GM19438 (cell line): ENCODE measurements at regions not wholly inside any gene's neighbourhood (a gene's known extent, or its start where the extent isn't known, plus 50 kb on each side); places are given as distances from the start of the nearest gene placed in this dataset.

Experiments used
- ATAC-seq: cut with Tn5 transposase; IDR thresholded peaks from one replicate; pipeline ENCODE4 v1.9.1; 2021; ENCODE audit warnings: low read depth; ENCODE audit not compliant: unreplicated experiment

- no peak for ATAC-seq
These were observed 80.2 kb downstream of the C6orf118 start for GRCh38 chr6:165229216-165229615.

- ATAC-seq: no peak
These were observed 81.6 kb downstream of the C6orf118 start for GRCh38 chr6:165227644-165228329.

GRCh38 chr6:165223736-165224135 is 85.7 kb downstream of the C6orf118 start:
- ATAC-seq: no peak

DNA sequence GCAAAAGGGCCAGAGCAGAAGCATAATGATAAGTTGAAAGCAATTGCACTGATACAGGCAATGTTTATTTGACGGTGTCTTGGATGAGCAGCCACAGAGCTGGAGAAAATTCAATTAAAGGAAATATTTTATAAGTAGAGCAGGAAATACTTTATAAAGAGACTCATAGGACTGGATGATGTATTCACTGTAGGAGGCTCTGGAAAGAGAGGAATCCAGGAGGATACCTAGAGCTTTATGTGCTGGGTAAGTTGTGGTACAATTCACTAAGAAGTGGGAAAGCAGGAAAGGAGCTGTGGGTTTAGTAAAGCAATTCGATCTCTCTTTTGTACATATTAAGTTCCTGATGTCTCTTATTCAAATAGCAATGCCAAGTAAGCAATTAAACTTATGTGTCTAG is 86.3 kb downstream of the C6orf118 start:
- no peak for ATAC-seq

DNA sequence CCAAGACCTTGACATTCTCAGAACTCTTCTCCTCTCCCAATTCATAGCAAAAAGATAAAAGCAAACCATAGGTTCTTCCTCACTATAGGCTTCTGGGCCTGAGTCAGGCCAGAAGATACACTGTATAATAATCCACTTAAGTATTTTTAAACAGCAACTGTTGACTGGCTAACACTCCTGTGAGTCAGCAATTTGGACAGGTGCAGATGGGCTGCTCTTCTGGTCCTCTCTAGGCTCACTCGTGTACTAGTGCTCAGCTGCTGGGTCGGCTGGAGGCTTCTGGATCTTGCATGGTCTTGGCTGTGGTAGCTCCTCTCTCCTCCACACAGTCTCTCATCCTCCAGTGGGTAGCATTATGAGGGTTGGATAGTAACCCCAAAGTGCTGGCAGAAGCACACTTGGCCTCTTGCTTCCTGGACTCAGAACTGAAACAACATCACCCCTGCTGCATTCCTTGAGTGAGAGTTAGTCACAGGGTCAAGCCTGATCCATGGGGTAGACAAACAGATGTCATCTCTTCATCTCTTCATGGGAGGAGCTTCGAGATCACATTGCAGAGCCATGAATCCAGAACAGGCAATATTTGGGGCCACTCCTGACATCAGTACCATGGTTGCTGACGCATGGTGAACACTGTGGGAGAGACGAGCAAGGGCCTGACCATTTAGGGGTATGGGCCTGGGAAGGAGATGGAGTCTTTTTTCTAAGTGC is 86.9 kb downstream of the C6orf118 start:
- ATAC-seq: no peak

GRCh38 chr6:165220045-165220444 is 89.4 kb downstream of the C6orf118 start:
- no peak for ATAC-seq

- ATAC-seq: no peak
These were observed 89.8 kb downstream of the C6orf118 start for GRCh38 chr6:165219629-165220028.

GRCh38 chr6:165218829-165219228 is 90.6 kb downstream of the C6orf118 start:
- ATAC-seq: no peak

DNA sequence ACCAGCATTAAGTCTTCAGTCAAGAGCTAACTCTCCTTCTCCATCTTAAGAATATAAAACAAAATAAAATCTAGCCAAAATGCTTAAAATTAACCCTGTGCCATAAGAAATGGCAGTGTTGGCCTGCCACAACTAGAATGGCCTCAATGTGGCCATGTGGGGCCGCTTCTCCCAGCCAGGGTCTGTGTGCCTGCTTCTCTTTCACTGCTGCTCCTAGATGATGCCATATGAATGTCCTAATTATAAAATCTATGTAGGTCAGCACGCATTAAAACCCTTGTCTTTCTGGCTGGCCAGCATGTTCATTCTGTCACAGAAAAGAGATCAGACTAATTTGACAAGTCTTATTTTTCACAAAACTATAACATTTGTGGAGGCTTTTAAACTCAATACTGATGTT is 102.6 kb downstream of the C6orf118 start:
- ATAC-seq: no peak

DNA sequence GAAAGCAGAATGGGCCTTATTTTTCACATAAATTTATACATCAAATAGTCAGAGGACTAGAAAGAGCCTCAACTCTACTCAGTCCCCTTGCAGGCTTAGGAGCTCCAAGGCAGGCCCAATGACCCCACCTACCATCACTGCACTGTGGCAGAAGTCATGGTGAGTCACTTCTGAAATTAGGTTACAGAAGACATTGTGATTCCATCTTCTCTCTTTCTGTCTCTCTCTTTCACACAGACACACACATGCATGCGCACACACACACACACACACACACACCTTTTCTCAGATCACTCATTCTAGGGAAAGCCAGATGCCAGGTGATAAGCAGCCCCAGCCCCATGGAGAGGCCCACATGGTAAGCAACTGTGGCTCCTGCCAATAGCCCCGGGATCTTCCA is 103.8 kb downstream of the C6orf118 start:
- no peak for ATAC-seq

DNA sequence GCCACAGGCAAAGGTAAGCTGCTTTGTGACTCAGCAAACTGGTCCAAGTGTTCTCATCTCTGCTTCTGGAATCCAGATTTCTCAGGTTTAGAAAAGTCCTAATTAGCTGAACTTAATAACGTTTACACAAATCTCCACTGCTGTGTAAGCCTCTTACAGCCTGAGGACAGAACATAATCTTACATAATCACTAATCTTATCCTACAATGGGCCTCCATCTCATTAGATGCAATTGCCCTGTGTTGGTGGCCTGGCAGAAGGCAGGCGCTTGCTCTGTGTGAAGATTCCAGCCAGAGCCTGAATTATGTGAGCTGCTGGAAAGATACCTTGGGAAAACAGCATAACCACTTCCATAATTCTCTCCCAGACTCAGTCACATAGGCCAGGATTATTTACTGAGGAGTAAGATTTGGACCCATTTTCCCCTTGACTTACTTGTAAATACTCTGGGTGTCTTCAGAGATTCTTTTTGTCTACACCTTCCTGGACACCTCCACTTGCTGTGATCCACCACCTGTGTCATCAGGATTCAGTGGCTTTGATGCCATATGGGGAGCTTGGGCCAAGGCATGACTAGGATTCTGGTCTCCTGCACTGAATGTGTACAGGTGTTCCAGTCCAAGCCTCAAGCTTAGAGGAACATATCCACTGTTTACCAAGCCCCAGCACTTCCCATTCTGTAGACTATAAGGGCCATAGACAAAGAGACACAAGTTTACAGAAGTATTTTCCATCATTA is 104.4 kb downstream of the C6orf118 start:
- no peak for ATAC-seq

DNA sequence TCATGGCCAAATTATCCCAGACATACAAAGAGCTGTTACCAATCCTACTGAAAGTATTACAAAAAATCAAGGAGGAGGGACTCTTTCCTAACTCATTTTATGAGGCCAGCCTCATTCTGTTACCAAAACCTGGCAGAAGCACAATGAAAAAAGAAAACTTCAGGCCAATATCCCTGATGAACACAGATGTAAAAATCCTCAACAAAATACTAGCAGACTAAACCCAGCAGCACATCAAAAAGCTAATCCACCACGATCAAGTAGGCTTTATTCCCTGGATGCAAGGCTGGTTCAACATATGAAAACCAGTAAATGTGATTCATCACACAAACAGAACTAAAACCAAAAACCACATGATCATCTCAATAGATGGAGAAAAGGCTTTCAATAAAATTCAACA is 109.2 kb downstream of the C6orf118 start:
- ATAC-seq: no peak

DNA sequence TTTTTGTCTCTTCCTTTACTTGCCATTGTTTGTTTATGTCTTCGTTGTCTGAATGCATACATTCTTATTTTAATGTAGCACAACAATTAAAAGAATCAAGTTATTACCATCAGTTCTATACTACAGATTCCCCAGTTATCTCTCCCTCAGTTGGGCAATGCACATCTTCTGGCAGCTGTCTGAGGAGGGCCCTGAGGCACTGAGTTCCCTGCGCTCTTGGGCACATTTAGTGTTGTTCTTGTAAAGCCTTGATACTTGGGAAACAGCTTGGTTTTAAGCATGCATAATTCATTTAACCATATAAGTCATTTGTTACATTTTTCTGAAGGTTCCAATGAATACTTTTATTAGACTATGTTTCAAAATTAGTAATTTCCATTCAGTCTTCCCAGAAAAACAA is 117.9 kb downstream of the C6orf118 start:
- ATAC-seq: no peak

GRCh38 chr6:165186441-165187205 is 122.8 kb downstream of the C6orf118 start:
- ATAC-seq: no peak

DNA sequence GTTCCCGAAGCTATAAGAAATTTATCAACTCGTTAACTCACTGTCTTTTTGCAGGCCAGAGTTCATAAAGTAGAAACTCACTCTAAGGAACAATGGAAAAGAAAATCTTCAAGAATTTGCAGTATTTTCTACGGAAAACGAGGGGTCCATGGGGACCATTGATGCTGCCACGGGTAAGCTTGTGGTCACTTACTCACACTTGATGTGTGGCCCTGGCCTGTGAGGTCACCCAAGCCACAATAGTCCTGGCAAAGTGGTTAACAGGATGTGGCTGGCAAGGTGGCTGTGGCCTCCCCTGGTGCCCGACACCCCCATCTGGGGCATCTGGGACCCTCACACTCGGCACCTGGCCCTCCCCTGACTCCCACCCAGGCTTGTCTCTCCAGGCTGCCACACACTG is 123.4 kb downstream of the C6orf118 start:
- no peak for ATAC-seq

- ATAC-seq: no peak
These were observed 125.0 kb downstream of the C6orf118 start for GRCh38 chr6:165184192-165184979.

DNA sequence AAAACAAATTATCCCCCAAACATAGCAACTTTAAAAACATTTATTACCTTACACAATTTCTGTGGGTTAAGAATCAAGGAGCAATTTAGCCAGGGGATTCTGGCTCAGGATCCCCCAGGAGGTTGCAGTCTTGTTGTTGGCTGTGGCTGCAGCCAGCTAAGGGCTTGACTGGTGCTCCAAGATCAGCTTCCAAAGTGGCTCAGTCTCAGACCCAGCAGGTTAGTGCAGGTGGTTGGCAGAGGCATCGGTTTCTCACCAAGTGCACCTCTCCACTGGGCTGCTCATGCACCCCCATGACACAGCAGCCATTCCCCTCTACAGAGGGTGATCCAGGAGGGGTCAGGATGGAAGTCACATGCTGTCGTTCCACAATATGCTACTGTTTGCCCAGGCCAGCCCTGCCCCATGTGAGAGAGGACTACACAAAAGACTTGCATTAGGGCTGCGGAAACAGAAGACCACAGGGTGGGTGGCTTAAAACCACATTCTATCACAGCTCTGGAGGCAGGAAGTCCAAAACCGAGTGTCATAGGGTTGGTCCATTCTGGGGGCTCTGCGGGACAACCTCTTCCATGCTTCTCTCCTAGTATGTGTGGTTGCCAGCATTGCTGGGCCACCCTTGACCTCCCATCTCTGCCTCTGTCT is 125.8 kb downstream of the C6orf118 start:
- ATAC-seq: no peak

- no peak for ATAC-seq
These were observed 126.3 kb downstream of the C6orf118 start for GRCh38 chr6:165183071-165183470.

- ATAC-seq: no peak
These were observed 127.4 kb downstream of the C6orf118 start for GRCh38 chr6:165181951-165182414.

- no peak for ATAC-seq
These were observed 131.3 kb downstream of the C6orf118 start for GRCh38 chr6:165178056-165178455.
